Karpas-422 (cell line): ENCODE measurements at regions not wholly inside any gene's neighbourhood (a gene's known extent, or its start where the extent isn't known, plus 50 kb on each side); places are given as distances from the start of the nearest gene placed in this dataset.

Experiments used
- DNase-seq: peaks from one replicate; pipeline ENCODE4 v3.0.0-alpha.2; 2015
- H2AFZ ChIP-seq: fragments of 200-600 bp; sonication (generic); 2 replicates; pipeline ENCODE4 v1.6.1; 2014; ENCODE audit warnings: antibody characterized with exemption, low read length, mixed read lengths
- H3K27ac ChIP-seq: fragments of 200-600 bp; sonication (generic); 2 replicates; pipeline ENCODE4 v1.5.1; 2014; ENCODE audit warnings: mild to moderate bottlenecking, low read length, moderate library complexity
- H3K27me3 ChIP-seq: fragments of 200-600 bp; sonication (generic); 2 replicates; pipeline ENCODE4 v1.6.1; 2014; ENCODE audit warnings: low read length, mixed read lengths
- H3K36me3 ChIP-seq: fragments of 200-600 bp; sonication (generic); 2 replicates; pipeline ENCODE4 v1.6.1; 2014; ENCODE audit warnings: low read length, mixed read lengths; ENCODE audit not compliant: insufficient read depth
- H3K4me1 ChIP-seq: fragments of 200-600 bp; sonication (generic); 2 replicates; pipeline ENCODE4 v1.6.1; 2014; ENCODE audit warnings: mild to moderate bottlenecking, low read length, mixed read lengths
- H3K4me2 ChIP-seq: fragments of 200-600 bp; sonication (generic); 2 replicates; pipeline ENCODE4 v1.6.1; 2014; ENCODE audit warnings: low read length, low read depth, mild to moderate bottlenecking; ENCODE audit not compliant: poor library complexity, severe bottlenecking
- H3K4me3 ChIP-seq: fragments of 200-600 bp; sonication (generic); 2 replicates; pipeline ENCODE4 v1.5.1; 2014; ENCODE audit warnings: mild to moderate bottlenecking, antibody characterized with exemption, low read length, mixed read lengths
- H3K79me2 ChIP-seq: fragments of 200-600 bp; sonication (generic); 2 replicates; pipeline ENCODE4 v1.6.1; 2014; ENCODE audit warnings: mild to moderate bottlenecking, low read length, mixed read lengths
- H3K9ac ChIP-seq: fragments of 200-600 bp; sonication (generic); 2 replicates; pipeline ENCODE4 v1.6.0; 2014; ENCODE audit warnings: low read length
- H3K9me2 ChIP-seq: fragments of 200-600 bp; sonication (generic), shearing (Covaris generic); replicated peaks from 2 replicates; pipeline ENCODE4 v1.6.0; 2014; ENCODE audit warnings: mild to moderate bottlenecking, low read length, moderate library complexity; ENCODE audit not compliant: insufficient read depth
- H3K9me3 ChIP-seq: fragments of 300-700, 200-600 bp; sonication (generic); 2 replicates; pipeline ENCODE4 v1.6.1; 2014; ENCODE audit warnings: low read length, mixed read lengths
- H4K20me1 ChIP-seq: fragments of 200-600 bp; sonication (generic); 2 replicates; pipeline ENCODE4 v1.6.1; 2014; ENCODE audit warnings: mild to moderate bottlenecking, antibody characterized with exemption, low read length, low read depth; ENCODE audit not compliant: insufficient read depth

GRCh38 chr7:27459021-27459730, 203.5 kb downstream of the HIBADH start:
- H3K4me2 ChIP-seq = no peak overlapping the region
- H2AFZ ChIP-seq = no peak overlapping the region
- no peaks in the 10 kb centered on the region for H3K4me1 ChIP-seq
- no peaks in the 10 kb centered on the region for H4K20me1 ChIP-seq
- H3K9me3 ChIP-seq = no peaks in the 10 kb centered on the region
- no peaks in the 10 kb centered on the region for H3K9me2 ChIP-seq
- no peaks in the 10 kb centered on the region for H3K27me3 ChIP-seq
- H3K9ac ChIP-seq = no peak overlapping the region
- DNase-seq = no peak
- no peaks in the 10 kb centered on the region for H3K36me3 ChIP-seq
- H3K27ac ChIP-seq = no peak overlapping the region
- H3K4me3 ChIP-seq = no peak overlapping the region
- no peaks in the 10 kb centered on the region for H3K79me2 ChIP-seq

DNA sequence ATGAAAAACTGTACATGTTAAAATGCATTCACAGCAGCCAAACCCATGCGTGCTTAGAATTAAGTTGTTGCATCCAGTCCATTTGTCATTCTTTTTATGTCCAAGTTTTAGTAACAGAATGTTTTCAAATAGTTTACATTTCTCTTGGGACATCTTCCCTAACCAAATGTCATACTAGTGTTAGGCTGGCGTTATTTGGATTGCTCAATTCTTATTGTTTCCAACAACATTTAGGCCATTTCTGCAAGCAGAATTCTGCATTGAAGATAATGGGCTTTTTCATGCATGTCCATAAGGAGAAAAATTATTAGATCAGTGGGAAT, 203.0 kb downstream of the HIBADH start:
- Histone ChIP-seq H3K9ac (no peak overlapping the region), H3K9me2 (no peaks in the 10 kb centered on the region), H3K4me3 (no peak overlapping the region), H2AFZ (no peak overlapping the region), H3K27me3 (no peaks in the 10 kb centered on the region), H3K36me3 (no peaks in the 10 kb centered on the region), H3K4me1 (no peaks in the 10 kb centered on the region), H3K79me2 (no peaks in the 10 kb centered on the region), H3K4me2 (no peak overlapping the region), H3K27ac (no peak overlapping the region), H4K20me1 (no peaks in the 10 kb centered on the region), H3K9me3 (no peaks in the 10 kb centered on the region)
- no peak for DNase-seq

DNA sequence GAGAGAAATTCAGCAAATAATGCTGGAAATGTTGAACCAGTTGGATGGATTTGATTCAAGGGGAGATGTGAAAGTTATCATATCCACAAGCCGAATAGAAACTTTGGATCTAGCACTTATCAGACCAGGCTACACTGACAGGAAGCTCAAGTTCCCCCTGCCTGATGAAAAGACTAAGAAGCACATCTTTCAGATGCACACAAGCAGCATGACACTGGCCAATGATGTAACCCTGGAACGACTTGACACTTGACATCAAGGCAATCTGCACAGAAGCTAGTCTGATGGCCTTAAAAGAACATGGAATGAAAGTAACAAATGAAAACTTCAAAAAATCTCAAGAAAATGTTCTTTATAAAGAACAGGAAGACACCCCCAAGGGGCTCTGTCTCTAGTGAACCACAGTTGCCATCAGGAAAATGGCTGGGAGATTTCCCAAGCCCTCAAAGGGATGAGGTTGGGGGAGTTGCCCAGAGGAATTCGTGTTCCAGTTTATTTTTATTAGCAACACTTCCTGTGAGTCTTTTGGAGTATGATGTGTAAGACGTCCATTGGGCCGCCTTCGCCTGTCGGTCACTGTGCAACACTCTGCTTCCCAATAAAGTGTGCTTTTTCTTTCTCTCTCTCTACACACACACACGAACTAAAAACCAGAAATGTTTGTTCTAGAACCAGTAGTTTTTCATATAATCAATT, 200.0 kb downstream of the HIBADH start:
- DNase-seq = no peak
- Histone ChIP-seq H3K9ac (no peak overlapping the region), H4K20me1 (no peaks in the 10 kb centered on the region), H3K4me3 (no peak overlapping the region), H3K4me2 (no peak overlapping the region), H3K27ac (no peak overlapping the region), H2AFZ (no peak overlapping the region), H3K27me3 (no peaks in the 10 kb centered on the region), H3K79me2 (no peaks in the 10 kb centered on the region), H3K9me2 (no peaks in the 10 kb centered on the region), H3K36me3 (no peaks in the 10 kb centered on the region), H3K9me3 (no peaks in the 10 kb centered on the region), H3K4me1 (no peaks in the 10 kb centered on the region)

DNA sequence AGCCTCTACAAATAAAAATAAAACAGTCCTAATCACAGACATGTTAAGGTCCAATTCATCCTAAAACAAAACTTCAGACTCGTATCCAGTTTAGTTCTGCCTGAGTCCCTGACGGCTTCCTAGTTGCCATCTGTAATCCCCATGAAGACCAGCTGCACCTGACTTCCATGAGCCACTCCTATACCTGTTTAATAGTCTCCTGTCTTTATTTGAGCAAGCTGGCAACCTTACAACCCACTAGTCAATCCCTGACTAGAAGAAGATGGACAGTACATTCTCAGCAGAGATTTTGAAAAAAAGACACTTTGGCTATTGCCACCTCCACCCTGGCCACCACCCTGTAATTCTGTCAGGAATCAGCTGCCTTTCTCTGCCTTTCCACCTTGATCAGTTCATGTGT, 197.7 kb downstream of the HIBADH start:
- H3K9me2 ChIP-seq = no peaks in the 10 kb centered on the region
- H4K20me1 ChIP-seq = no peaks in the 10 kb centered on the region
- H3K9me3 ChIP-seq = no peaks in the 10 kb centered on the region
- DNase-seq = no peak
- no peaks in the 10 kb centered on the region for H3K4me1 ChIP-seq
- no peaks in the 10 kb centered on the region for H3K27me3 ChIP-seq
- H3K79me2 ChIP-seq = no peaks in the 10 kb centered on the region
- H3K9ac ChIP-seq = no peak overlapping the region
- H3K36me3 ChIP-seq = no peaks in the 10 kb centered on the region
- no peak overlapping the region for H3K4me2 ChIP-seq
- H2AFZ ChIP-seq = no peak overlapping the region
- no peak overlapping the region for H3K4me3 ChIP-seq
- no peak overlapping the region for H3K27ac ChIP-seq

DNA sequence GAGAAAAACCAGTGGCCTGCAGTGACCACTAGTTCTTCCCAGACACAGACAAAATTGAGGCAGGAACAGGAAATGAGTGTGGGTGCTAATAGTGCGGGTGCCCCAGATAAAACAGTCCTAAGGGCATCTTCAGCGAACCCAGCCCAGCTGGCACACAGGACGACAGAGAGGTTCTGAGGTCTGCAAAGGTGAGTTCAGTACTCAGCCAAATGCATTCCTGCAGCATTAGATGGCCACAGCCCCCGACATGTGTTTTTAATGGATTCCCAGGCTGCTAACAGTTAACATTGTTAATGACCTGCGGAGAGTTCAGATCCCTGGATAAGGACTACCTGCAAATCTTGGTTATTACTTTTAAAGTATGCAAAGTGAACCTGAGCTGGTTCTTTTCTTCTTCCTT, 196.0 kb downstream of the HIBADH start:
- Histone ChIP-seq H3K4me2 (no peak overlapping the region), H3K9me3 (no peaks in the 10 kb centered on the region), H3K4me1 (peaks cover 5% of the 10 kb centered on the region), H3K9ac (no peak overlapping the region), H3K4me3 (no peak overlapping the region), H3K36me3 (no peaks in the 10 kb centered on the region), H4K20me1 (no peaks in the 10 kb centered on the region), H2AFZ (no peak overlapping the region), H3K27me3 (no peaks in the 10 kb centered on the region), H3K79me2 (no peaks in the 10 kb centered on the region), H3K27ac (no peak overlapping the region), H3K9me2 (no peaks in the 10 kb centered on the region)
- DNase-seq = no peak

DNA sequence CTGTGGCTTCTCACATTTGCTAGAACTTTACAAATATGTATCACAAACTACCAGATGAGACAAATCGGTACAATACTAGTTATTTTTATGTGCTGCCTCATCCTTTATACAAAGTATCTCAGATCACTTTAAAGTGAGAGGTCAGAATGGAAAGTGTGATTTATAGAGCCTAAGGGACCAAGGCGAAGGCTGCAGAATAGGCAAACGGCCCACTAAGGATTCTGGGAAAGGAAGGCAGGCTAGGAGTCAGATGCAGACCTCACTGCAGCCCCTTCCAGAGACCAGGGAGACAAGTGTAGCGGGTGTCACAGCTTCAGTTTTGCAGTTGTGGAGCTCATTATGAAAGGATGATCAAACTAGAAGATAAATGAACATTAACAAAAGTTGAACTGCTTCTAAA, 190.6 kb downstream of the HIBADH start:
- Histone ChIP-seq H3K79me2 (no peaks in the 10 kb centered on the region), H3K36me3 (no peaks in the 10 kb centered on the region), H4K20me1 (no peaks in the 10 kb centered on the region), H3K4me2 (no peak overlapping the region), H3K9me2 (no peaks in the 10 kb centered on the region), H3K27me3 (no peaks in the 10 kb centered on the region), H3K27ac (no peak overlapping the region), H3K4me3 (no peak overlapping the region), H3K9me3 (no peaks in the 10 kb centered on the region), H2AFZ (no peak overlapping the region), H3K4me1 (peaks cover 16% of the 10 kb centered on the region), H3K9ac (no peak overlapping the region)
- no peak for DNase-seq
